Brain microvascular endothelial cell (primary cell): ENCODE measurements at regions not wholly inside any gene's neighbourhood (a gene's known extent, or its start where the extent isn't known, plus 50 kb on each side); places are given as distances from the start of the nearest gene placed in this dataset.

Source experiments
- DNase-seq: peaks from one replicate; pipeline ENCODE4 v3.0.0-alpha.2; 2020
- H3K27ac ChIP-seq: fragments of 250-450 bp; sonication (Bioruptor Pico); 2 replicates; pipeline ENCODE4 v1.5.1; 2020; ENCODE audit warnings: mild to moderate bottlenecking, moderate library complexity
- H3K27me3 ChIP-seq: fragments of 250-450 bp; sonication (Bioruptor Pico); replicated peaks from 2 replicates; pipeline ENCODE4 v1.5.1; 2020; ENCODE audit warnings: mild to moderate bottlenecking
- H3K36me3 ChIP-seq: fragments of 250-450 bp; sonication (Bioruptor Pico); replicated peaks from 2 replicates; pipeline ENCODE4 v1.5.1; 2020; ENCODE audit warnings: mild to moderate bottlenecking
- H3K4me3 ChIP-seq: 2 replicates; pipeline ENCODE4 v1.5.1; 2011; ENCODE audit warnings: low read depth, mild to moderate bottlenecking, control low read depth, low read length, moderate library complexity
- in situ Hi-C: cut with HindIII; loops from 2 replicates; pipeline ENCODE4 v1.10.0; 2017; ENCODE audit warnings: low sequenced_read_pairs, low pct_ligation_motif_present
- TF ChIP-seq, protein P1 (sequence below): IDR thresholded peaks from 2 replicates; pipeline ENCODE4 v1.5.1; 2011; ENCODE audit warnings: low read depth, mild to moderate bottlenecking, moderate library complexity, low read length, control low read depth, inconsistent platforms; ENCODE audit errors: missing control alignments

DNA sequence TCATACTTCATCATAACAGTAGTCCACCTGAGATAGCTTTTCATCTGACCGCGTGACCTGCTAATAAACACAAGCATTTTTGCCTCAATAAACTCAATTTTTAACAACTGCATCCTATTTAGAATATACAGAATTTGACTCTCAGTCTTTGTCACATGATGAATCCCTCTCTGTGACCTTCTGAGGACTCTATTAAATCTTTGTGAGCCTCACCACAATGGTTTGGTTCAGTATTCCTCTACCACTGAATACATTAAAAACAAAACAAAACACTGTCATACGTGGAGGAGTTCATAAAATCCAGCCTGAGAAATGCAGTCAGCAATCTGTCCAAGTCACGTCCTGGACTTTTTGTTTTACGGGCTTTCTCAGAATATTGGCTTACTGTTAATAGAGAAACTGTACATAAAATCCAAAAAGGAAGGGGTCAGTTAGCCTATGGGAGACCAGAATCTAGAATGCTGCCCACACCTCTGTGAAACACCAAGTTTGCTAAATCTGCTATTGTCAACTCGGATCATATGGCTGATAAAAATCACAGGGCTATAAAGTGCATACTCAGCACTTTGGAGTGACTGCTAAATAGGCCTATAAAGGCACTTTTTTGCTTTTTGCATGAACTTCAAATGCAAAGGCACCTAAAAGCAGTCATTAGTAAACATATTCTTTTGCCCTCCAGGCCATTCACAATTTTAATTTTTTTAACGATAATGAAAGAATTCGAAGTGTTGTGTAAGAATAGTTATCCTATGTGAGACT is 190.3 kb upstream of the HDDC2 start:
- in situ Hi-C loops, result no loop called here
- DNase-seq, result no peak
- H3K27ac ChIP-seq, result no peak overlapping the region
- TF ChIP-seq, protein P1, sequence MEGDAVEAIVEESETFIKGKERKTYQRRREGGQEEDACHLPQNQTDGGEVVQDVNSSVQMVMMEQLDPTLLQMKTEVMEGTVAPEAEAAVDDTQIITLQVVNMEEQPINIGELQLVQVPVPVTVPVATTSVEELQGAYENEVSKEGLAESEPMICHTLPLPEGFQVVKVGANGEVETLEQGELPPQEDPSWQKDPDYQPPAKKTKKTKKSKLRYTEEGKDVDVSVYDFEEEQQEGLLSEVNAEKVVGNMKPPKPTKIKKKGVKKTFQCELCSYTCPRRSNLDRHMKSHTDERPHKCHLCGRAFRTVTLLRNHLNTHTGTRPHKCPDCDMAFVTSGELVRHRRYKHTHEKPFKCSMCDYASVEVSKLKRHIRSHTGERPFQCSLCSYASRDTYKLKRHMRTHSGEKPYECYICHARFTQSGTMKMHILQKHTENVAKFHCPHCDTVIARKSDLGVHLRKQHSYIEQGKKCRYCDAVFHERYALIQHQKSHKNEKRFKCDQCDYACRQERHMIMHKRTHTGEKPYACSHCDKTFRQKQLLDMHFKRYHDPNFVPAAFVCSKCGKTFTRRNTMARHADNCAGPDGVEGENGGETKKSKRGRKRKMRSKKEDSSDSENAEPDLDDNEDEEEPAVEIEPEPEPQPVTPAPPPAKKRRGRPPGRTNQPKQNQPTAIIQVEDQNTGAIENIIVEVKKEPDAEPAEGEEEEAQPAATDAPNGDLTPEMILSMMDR, result no peak
- no peak overlapping the region for H3K4me3 ChIP-seq
- H3K36me3 ChIP-seq, result no peaks in the 10 kb centered on the region
- no peaks in the 10 kb centered on the region for H3K27me3 ChIP-seq

DNA sequence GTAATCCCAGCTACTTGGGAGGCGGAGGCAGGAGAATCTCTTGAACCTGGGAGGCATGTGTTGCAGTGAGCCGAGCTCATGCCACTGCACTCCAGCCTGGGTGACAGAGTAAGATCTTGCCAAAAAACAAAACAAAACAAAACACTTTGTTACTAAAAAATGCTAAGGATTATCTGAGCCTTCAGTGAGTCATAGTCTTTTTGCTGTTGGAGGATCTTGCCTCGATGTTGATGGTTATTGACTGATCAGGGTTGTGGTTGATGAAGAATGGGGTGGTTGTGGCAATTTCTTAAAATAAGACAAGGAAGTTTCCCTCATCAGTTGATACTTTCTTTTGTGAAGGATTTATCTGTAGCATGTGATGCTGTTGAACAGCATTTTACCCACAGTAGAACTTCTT is 196.8 kb upstream of the HDDC2 start:
- in situ Hi-C loops, result no loop called here
- no peak for DNase-seq
- H3K27me3 ChIP-seq, result no peaks in the 10 kb centered on the region
- H3K27ac ChIP-seq, result no peak overlapping the region
- TF ChIP-seq, protein P1, result no peak
- H3K36me3 ChIP-seq, result no peaks in the 10 kb centered on the region
- no peak overlapping the region for H3K4me3 ChIP-seq

DNA sequence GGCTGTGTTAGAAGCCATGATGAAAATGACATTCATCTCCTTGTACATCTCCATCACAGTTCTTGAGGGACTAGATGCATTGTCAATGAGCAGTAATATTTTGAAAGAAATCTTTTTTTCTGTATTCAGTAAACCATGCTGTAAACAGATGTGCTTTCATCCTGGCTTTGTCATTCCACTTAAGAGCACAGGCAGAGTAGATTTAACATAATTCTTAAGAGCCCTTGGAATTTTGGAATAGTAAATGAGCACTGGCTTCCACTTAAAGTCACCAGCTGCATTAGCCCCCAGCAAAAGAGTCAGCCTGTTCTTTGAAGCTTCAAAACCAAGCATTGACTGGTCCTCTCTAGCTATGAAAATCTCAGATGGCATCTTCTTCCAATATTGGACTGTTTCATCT is 197.8 kb upstream of the HDDC2 start:
- in situ Hi-C loops, result no loop called here
- Histone ChIP-seq H3K27me3 (no peaks in the 10 kb centered on the region), H3K27ac (no peak overlapping the region), H3K36me3 (no peaks in the 10 kb centered on the region), H3K4me3 (no peak overlapping the region)
- TF ChIP-seq, protein P1, result no peak
- no peak for DNase-seq

DNA sequence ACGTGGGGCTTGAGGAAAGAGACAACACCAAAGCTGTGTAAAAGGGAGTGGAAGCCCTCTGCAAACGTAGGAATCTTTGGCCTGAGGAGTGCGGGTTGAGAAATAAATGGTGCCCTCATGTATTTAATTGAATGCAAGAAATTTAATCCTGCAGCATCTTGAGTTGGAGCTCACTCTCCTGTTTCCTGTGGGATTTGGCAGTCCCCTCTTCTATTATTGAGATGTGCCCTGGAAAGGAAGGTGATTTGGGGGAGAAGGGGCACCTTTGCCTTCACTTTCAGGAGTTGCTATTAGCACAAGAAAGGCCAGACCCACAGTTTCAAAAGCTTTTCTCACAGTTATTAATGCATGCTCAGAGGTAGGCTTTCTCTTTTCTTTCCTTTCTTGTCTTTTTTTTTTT is 201.4 kb upstream of the HDDC2 start:
- TF ChIP-seq, protein P1, result no peak
- DNase-seq, result no peak
- Histone ChIP-seq H3K27me3 (no peaks in the 10 kb centered on the region), H3K36me3 (no peaks in the 10 kb centered on the region), H3K4me3 (no peak overlapping the region), H3K27ac (no peak overlapping the region)
- in situ Hi-C loops, result no loop called here

DNA sequence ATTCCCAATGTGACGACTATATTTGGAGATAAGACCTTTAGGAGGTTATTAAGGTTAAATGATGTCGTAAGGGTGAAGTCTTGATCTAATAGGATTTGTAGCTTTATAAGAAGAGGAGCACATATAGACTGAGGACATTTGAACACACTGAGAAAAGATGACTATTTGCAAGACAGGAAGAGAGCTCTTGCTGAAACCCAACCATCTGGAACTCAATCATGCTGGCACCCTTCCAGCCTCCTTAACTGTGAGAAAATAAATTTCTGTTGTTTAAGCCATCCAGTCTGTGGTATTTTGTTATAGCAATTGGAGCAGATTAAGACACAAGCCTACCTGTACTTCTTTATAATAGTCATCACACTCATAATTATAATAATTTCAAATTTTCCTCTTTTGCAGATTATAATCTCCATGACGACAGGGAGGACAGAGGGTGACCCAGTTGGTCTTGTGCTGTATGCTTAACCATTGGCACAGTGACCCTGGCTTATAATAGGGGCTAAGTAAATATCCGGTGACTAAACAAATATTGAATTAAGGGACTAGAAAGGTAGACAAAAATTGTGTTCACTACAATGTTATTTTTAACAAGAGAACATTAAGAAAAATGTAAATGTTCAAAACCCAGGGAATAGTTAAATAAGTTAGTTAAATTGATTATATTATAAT is 206.4 kb upstream of the HDDC2 start:
- in situ Hi-C loops, result no loop called here
- Histone ChIP-seq H3K27me3 (no peaks in the 10 kb centered on the region), H3K27ac (peak overlapping the region; percentile 15), H3K36me3 (no peaks in the 10 kb centered on the region), H3K4me3 (no peak overlapping the region)
- peak; percentile 66 for DNase-seq
- TF ChIP-seq, protein P1, result no peak
